Dermis blood vessel endothelial cell (primary cell): ENCODE measurements at regions not wholly inside any gene's neighbourhood (a gene's known extent, or its start where the extent isn't known, plus 50 kb on each side); places are given as distances from the start of the nearest gene placed in this dataset.
"Not testable (repeated sequence)": the region's sequence is repeated elsewhere in the genome, so short reads cannot be mapped to it uniquely, and the experiment has no call there.

Experiments
- DNase-seq: peaks from one replicate; pipeline ENCODE4 v3.0.0; 2010

DNA sequence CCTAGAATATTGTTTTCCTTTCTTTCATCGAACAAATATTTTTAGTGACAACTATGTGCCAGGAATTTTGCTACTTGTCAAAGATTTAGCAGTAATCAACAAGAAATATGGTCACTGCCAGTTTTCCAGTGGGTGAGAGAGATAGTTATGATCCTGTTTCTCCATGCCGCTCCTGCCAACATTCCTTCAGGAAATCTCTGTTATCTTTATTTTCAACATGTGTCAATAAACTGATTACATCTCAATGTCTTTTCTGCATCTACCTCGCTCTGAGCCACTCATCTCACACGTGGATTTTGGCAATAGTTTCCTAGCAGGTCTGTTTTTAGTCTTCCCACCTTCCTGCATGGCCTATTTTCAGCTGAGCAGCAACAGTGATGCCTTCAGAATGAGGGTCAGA, 650.0 kb upstream of the STXBP6 start:
- no peak for DNase-seq

DNA sequence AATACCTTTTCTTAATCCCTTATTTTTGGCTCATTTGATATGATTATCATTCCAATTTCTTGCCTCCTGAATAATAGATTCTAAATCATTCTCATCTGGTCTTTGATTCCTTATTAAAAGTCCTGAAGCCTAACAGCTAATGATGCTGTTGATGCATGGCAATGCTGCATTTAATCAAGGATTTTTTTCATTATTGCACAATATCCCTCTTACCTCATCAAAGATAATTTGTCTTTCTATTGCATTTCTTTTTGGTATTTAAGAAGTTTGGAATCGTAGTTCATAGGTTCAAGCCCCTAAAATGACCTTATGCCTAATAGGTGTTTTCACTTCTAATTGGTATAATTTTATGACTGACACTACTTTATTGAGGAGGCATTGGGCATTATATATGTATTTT, 648.2 kb upstream of the STXBP6 start:
- DNase-seq: no peak

DNA sequence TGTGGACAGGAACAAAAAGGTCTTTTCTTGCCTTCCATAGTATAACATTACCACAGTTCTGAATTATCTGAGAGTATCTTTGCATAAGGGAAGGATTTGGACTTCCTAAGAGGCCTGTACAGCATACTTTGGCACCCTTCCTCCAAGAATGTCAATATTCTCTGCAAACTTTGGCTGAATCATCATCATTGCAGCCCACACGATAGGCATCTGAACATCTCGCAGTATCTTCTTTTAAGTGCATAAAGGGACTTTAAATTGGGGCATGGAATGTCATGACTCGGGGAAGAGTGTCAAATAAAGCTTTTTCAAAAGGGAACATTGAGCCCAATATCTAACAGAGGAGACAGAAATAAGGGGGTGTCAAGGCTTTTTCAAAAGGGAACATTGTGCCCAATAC, 646.2 kb upstream of the STXBP6 start:
- DNase-seq: no peak

DNA sequence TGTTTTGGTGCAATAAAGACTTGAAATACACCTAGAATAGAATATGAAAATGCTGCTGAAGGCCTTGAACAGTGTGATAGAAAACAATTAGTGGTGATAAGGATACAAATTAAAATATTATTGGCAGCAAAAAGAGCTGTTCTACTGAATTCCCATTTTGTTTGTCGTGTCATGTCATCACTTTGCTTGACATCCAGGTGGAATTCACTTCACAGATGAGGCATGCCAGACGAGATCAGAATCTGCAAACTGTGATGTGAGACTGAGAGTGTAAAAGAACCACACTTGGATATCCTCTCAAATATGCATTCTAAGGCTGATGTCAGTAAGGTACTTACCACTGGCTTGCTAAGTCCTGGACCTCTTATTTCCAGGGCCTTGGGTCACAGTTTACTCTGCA, 635.1 kb upstream of the STXBP6 start:
- DNase-seq: no peak

DNA sequence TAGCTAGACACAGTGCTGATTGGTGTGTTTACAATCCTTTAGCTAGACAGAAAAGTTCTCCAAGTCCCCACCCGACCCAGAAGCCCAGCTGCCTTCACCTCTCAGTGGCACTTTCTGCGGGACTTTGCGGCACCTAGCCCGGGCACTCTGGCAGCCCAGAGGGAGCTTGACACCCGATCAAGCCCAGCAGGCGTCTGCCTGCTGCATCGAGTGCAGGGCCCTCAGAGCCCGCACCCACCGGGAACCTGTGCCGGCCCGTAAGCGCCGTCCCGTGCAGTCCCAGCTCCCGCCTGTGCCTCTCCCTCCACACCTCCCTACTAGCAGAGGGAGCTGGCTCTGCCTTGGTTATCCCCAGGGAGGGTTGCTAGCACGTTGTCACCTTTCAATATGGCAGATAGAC, 631.0 kb upstream of the STXBP6 start:
- DNase-seq: no peak

DNA sequence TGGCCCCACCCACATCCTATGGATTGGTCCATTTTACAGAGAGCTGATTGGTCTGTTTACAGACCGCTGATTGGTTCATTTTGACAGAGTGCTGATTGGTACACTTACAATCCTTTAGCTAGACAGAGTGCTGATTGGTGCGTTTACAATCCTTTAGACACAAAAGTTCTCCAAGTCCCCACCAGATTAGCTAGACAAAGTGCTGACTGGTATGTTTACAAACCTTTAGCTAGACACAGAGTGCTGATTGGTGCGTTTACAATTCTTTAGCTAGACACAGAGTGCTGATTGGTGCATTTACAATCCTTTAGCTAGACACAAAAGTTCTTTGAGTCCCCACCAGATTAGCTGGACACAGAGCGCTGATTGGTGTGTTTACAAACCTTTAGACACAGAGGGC, 630.6 kb upstream of the STXBP6 start:
- DNase-seq: not testable (repeated sequence)

DNA sequence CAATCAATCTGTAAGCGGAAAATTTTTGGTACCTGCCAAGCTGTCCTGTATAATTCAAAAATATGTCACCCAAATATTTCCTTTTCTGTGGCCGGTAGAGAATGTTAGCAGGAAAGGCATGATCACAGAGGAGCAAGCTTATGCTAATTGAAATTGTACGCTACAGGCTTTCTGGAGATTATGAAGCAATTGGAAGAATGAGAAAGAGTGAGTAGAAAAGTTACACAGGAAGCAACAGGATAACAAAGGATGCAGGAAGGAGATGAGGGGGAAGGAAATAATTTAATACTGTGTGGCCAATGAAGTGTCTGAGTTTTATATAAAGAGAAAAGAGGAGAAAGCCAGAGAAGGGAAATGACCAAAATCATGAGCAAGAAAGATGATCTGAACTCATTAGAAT, 627.2 kb upstream of the STXBP6 start:
- DNase-seq: no peak

DNA sequence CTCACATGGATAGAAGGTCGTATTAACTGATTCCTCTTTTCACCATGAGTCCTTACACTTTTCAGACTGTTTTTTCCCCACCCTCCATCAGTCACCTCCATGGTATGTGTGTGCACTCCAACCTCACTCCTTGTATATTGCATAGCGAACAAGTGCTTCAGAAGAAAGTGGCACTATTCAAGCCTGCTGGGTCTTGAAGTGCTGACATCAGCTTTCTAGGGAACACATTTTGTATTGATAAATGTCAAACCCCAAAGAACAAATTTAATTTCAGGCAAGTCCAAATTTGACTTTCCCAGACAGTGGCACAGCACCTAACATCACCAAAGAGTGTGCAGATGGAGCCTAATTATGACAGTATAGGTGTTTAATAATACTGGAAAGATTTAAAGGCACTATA, 617.4 kb upstream of the STXBP6 start:
- no peak for DNase-seq

DNA sequence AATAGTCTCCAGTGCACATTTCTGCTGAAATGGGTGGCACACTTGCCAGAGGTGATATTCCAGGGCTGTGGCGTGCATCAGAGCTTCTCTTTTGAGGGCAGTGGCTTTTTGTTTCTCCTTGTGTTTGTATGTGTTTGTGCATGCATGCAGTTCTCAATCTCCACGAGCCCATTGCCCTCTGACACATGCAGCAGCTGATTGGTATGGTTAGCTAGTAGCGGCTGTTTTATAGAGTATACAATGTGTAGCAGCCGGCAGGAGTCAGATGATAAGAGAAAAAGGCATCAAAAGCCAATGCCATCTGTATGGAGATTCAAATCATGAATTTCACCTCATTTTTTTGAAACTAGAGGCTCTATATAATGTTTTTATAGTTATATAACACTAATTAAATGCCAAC, 616.9 kb upstream of the STXBP6 start:
- DNase-seq: no peak

DNA sequence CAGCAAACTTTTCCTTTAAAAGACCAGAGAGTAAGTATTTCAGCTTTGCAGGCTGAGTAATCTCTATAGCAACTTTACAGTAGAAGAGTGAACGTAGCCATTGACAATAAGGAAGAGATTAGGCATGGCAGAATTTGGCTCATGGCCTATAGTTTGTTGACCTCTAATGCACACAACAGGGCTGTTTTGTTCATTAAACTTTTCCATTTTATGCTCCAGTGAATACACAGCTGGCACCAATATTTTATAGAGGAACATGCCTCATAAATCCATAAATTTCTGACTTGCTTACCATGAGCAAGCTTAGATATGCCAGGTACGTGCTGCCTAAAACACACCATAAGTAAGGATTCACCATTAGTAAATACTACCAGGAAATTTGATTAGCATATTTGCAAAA, 609.0 kb upstream of the STXBP6 start:
- DNase-seq: no peak

DNA sequence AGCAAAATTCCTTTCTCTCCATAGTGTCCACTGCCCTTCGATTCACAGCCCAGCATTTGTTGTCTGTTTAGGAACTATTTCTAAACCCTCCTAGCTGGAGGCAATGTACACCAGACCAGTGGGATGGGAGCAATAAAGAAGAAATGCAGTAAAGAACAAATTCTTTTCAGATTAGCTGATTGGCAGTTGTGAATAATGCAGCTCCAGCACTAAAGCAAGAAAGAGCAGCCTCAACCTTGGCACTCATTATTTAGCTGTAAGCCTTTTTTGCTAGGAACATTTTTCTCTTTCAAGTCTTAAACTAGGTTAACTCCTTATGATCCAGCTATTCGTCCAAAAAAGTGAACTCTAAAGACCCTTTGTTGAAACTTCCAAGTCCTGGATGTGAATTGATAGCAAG, 580.5 kb upstream of the STXBP6 start:
- no peak for DNase-seq

DNA sequence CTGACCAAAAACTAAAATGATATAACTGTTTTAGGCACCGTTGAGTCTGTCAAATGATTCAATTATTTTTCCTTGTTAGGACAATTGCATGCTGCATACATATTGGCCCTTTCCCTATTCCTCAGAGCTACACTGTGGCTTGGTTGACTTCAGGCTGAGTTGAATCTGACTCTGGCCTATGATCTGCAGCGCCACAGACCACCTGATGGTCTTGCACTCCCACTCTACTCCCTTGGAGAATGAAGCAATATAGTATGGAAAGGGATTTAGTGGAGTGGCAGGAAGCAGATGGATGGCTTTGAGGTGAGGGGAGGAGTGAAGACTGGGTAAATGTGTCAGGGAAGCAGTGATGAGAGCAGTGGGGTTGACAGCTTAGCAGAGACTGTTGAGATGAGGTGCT, 579.0 kb upstream of the STXBP6 start:
- no peak for DNase-seq

DNA sequence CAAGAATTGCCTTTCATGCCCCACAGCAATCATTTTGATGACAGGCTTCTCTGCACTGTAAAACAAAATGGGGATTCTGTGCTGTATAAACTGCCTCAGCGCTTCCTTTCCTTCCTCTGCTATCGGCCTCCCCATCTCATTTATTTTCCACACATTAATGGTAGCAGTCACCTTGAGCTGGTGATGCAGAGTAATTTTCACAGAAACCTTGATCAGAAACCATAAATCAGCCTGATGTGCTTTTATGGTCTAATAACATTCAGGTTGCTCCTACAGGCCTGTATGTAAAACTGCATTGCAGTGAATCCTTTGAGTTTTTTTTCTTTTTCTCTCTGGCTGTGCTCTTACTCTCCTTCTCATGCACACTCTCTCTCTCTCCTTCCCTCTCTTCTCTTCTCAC, 578.4 kb upstream of the STXBP6 start:
- no peak for DNase-seq

DNA sequence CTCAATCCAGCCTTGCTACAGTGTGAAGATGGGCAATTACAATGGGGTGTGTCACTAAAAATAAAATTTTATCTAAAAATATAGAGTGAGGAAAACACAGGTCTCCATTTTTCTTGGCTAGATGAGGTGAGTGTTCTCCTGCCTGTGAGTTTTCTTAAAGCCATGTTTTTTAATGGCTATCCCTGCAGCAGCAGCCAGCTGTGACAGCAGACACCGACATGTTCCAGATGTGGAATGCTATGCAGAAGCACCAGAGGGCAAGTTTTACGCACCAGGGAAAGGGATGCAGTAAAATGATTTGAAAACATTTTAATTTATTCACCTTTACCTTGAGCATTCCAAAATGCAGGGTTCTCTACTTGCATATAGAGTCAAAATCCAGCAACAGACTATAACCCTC, 577.0 kb upstream of the STXBP6 start:
- no peak for DNase-seq

DNA sequence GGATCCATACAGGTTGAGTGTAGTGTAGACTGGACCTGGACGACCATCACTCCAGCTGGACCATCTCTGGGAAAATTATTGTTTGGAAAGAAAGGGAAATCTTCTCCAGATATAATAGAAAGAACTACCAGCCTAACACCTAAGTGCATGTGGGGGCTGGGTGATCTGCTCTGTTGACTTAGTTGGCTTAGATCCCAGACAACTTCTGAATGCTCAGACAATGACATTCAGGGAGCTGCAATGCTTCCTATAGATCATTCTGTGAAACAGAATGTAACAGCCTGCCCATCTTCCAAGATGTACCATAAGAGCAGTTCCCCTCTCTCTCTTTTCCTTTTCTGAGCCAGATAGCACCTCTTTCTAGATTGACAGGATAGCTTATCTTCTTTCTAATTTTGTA, 572.8 kb upstream of the STXBP6 start:
- no peak for DNase-seq

DNA sequence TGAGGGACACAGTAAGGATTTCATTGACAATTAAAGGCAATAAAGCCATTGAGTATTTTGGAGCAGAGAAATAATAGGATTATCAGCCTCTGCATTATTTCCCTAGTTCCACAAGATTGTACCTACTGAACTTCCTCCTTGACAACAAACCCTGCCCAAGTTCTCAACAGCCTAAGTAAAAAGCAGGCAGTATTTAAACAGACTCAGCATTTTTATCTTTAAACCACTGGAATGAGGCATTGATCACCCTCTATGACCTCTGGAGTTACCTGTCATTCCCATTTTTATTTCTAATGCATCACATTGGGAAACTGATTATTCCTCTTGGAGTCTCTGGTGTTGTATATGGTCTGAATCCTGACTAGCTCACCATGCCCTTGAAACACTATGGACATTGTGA, 570.6 kb upstream of the STXBP6 start:
- no peak for DNase-seq

DNA sequence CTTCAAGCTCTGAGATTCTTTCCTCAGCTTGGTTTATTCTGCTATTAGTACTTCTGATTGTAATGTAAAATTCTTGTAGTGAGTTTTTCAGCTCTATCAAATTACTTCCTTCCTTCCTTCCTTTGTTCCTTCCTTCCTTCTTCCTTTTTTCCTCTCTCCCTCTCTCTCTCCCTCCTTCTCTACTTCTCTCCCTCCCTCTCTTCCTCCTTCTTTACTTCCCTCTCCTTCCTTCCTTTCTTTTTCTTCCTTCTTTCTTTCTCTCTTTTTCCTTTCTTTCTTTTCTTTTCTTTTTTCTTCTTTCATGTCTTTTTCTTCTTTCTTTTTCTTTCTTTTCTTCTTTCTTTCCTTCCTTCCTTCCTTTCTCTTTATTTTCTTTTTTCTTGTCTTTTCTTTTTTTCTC, 565.2 kb upstream of the STXBP6 start:
- DNase-seq: no peak

DNA sequence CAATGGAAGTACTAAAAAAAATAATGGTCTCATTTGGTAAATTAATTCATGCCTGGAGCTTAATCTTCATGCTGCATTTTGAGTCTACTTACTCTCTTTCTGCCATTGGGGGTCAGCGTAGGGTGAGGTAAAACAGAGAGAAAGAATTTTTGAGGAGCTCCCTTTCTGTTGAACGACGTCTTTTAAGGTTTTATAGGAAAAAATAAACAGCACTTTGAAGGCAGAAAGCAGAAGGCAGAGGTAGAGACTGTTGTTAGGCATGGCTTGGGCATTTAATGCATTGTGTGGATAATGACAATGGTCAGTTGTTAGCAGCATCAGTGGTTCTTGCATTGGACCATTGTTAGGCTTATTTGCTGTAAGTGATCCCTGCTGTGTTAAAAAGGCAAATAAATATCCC, 557.2 kb upstream of the STXBP6 start:
- DNase-seq: no peak

DNA sequence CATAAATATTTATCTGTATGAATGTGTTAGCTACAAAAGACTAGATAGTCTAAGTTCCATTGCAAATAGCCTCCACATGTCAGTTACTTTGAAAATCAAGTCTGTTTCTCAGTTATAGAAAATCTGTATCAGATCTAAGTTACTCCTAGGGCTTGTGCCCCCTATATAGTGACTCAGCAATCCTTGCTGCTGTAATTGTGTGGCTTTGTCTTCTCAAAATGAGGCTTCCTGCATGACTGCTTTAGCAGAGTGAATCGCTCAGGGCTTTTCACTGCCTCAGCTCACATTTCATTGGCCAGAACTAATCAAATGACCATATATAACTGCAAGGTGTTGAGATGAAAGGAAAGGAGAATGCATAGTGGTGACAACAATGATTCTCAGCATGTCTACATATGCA, 552.2 kb upstream of the STXBP6 start:
- no peak for DNase-seq

DNA sequence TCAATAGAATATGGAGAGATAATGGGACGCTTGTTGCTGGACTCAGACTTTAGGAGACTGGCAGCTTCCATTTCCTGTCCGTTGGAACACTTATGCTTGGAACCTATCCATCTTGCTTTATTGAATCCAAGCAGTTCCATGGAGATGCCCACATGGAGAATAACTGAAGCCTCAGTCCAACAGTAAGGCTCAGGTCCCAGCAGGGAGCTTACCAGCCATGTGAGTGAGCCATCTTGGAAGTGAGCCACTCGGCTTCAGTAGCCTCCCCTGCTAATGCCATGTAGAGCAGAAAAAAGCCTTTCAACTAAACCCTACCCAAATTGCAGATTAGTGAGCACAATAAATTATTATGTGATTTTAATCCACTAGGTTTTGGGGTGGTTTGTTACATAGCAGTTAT, 538.8 kb upstream of the STXBP6 start:
- DNase-seq: no peak

DNA sequence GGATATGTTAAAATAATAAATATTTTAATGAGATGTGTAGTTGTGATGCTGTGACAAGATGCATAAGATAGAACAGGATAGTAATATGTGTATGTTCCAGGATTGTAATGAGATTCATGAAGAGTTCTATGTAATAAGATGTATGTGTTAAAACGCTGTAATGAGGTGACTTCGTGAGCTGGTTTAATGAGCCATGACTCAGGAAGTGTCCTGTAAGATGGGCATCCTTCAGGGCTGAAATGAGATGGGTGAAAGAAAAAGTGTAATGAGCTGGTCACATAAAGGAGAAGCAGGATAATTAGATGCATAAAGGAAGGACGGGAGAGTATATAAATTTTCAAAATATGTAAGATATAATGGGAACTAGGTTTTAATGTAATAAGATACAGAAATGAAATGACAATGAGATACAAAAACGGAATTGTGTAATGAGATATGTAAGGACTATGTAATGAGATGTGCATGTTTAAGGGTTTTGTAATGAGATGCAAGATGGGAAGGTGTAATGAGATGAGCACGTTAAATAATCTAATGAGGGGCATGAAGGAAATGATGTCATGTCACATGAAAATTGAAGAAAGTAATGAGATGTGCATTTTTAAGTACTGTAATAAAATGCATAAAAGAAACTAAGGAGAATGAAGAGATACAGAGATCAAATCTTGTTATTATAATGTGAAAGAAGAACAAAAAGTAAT, 524.8 kb upstream of the STXBP6 start:
- DNase-seq: no peak

DNA sequence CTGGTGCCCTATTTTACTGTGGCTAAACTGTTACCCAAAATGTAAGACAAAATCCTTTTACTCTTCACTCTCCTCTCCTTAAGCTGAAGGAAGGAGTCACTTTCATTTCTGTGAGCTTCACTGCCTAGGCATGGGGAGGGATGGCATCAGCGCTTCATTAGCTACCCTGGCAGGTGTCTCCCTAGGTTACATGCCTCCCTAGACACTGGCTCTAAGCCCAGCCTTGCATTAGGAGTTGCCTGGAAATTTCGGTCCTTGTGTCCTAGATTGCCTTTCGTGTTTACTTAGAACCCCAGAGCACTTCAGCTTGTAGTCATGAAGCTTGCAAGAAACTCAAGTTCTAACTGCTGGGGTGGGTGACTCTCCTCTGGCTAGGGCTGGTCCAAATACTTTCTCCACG, 520.5 kb upstream of the STXBP6 start:
- no peak for DNase-seq

DNA sequence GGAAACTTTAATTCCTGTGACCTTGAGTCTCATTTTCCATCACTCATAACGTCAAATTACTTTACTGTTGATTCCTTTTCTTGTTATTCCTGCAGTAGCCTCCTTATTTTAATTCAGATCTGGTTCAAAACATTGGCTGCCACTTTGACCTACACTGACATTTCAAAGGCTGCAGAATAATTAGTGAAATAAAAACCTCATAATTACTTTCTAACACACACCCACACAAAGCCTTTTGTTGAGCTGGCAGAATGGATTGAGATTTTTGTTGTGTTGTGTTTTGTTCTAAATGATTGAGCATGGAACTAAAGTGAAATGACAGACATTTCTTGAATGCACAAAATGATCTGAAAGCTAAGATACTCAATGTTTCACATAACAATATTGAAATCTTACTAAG, 507.5 kb upstream of the STXBP6 start:
- no peak for DNase-seq

DNA sequence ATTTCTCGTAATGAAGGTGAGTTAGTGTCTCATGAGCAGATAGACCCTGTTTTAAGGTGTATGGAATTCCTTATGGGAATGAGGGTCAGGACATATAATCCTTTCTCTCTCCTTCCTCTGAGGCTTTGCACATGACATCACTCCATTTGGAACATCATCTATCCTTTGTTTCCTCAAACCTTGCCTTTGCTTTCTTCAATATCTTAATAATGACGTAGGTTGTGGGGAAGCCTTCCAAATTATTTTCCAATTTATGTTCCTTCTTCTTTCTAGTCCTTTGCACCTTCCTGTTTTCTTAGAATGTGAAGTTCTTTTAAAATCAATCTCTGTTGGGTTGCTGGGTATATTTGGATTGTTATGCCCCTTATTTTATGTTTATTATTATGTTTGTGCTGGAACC, 502.9 kb upstream of the STXBP6 start:
- DNase-seq: no peak

DNA sequence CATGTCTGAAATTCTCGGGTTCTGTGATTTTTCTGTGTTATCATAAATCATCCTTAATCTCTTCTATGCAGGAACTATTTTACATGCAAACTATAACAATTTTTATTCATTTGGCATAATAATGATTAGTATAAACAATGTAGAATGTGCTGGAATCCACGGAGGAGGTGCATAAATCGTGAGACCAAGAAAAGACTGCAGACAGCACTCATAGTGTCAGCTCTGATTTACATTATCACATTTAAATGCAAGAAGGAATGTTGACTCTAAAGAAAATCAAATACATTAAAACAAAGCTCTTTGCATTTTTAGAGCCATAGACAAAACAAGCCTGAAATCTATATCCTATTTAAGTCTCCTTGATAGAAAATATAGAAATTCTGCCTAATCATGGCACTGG, 501.7 kb upstream of the STXBP6 start:
- no peak for DNase-seq

DNA sequence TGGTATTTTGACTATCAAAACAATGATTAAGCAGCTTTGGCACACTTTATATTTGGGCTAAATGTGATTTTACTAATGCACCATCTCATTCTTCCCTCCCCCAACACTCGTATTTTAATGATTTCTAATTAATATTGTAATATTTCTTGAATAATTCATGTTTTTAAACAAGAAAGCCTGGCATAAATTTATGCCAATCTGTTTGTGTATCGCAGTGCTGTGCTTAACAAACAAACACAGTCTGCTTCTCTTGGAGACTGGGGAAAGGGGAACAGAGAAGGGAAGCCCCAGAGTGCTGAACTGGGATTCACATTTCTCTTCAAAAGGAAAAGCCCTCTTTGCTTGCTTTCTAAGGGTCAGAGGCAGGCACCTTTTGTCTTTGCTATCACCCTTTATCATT, 496.9 kb upstream of the STXBP6 start:
- DNase-seq: no peak
